Embryonic facial prominence (tissue), 1 donor: ENCODE measurements at regions not wholly inside any gene's neighbourhood (a gene's known extent, or its start where the extent isn't known, plus 50 kb on each side); places are given as distances from the start of the nearest gene placed in this dataset.
A peak's percentile ranks its signal among the peaks of the same experiment; 100 is the strongest.

ENCODE experiments used
- DNase-seq: peaks from one replicate; pipeline ENCODE4 v3.0.0-alpha.2; 2016; ENCODE audit errors: extremely low spot score

GRCh38 chr21:25422610-25423608, 184.4 kb downstream of the MRPL39 start:
- DNase-seq, result no peak

GRCh38 chr21:25421321-25422028, 185.8 kb downstream of the MRPL39 start:
- no peak for DNase-seq

GRCh38 chr21:25420831-25421230, 186.4 kb downstream of the MRPL39 start:
- no peak for DNase-seq

DNA sequence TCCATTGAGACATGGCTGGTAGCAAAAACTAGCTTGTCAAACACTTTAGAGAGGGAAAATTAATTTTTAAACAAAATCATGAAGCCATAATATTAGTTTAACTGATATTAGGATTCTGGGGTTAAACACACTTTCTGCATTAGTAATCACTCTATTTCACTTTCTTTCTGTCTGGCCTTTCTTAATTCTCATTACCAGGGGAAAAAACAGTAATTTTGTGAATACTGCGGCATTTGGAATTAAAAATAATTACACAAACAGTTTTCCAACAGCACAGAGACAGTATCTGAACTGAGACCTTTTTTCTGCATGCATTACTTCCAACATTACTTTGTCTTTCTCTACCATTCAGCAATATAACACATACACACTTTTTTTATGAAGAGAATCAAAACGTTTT, 190.6 kb downstream of the MRPL39 start:
- DNase-seq, result no peak

DNA sequence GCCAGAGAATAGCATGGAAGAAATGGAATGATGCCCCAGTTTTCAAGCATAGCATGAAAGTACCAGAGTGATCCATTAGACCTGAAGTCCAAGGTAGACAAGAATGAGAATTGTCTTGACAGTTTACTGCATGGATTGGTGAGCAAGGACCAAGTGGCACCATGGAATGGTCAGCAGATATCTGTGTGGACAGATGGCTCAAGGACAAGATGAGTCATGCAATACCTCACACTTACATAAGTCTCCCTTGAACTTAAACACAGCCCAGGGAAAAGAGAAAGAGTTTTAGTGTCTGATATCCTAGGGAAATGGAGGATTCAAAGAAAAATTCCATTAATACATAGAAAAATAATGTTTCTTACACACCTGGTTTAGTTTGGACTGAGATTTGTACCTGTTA, 195.2 kb downstream of the MRPL39 start:
- DNase-seq, result no peak

GRCh38 chr21:25409978-25410377, 197.3 kb downstream of the MRPL39 start:
- no peak for DNase-seq

GRCh38 chr21:25408666-25409065, 198.6 kb downstream of the MRPL39 start:
- DNase-seq, result no peak

- DNase-seq, result no peak
Measured at GRCh38 chr21:25406887-25407579, 200.2 kb downstream of the MRPL39 start.

DNA sequence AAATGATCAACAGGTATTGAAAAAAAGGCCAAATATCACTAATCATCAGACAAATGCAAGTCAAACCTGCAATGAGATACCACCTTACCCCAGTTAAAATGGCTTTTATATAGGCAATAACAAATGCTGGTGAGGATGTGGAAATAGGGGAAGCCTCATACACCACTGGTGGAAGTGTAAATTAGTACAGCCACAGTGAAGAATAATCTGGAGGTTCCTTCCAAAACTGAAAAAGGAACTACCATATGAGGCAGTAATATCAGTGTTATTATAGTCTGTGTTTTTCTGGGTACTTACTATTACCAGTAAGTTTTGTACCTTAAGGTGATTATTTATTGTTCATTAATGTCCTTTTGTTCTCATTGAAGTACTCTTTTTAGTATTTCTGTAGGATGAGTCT, 201.3 kb downstream of the MRPL39 start:
- DNase-seq, result no peak

GRCh38 chr21:25402134-25402961, 204.9 kb downstream of the MRPL39 start:
- DNase-seq, result no peak

- no peak for DNase-seq
Measured at GRCh38 chr21:25400427-25400826, 206.9 kb downstream of the MRPL39 start.

- DNase-seq, result no peak
Measured at GRCh38 chr21:25398630-25399029, 208.7 kb downstream of the MRPL39 start.

- no peak for DNase-seq
Measured at GRCh38 chr21:25396135-25396711, 211.1 kb downstream of the MRPL39 start.

DNA sequence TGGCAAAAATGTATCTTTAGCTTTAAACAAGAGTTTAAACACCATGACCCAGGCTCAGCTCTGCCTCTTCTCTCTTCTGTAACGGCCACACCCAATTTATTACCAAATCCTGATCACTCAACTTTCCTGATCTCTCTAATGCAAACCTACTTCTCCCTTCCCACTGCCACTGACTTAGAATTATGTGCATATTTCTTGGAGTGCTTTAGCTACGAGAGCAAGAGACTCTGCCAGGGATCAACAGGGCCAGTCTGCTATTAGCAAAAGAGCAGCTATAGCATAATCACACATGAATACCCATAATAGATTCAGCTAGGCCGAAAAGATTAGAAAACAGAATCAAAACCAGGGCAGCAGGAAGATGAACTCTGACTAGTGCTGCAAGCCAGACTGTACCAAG, 215.5 kb downstream of the MRPL39 start:
- DNase-seq, result no peak

GRCh38 chr21:25390701-25391100, 216.6 kb downstream of the MRPL39 start:
- no peak for DNase-seq

GRCh38 chr21:25387665-25388064, 219.6 kb downstream of the MRPL39 start:
- DNase-seq, result no peak

GRCh38 chr21:25385911-25386474, 221.3 kb downstream of the MRPL39 start:
- peak; percentile 66 for DNase-seq

GRCh38 chr21:25385341-25385740, 221.9 kb downstream of the MRPL39 start:
- DNase-seq, result no peak

GRCh38 chr21:25384782-25385181, 222.5 kb downstream of the MRPL39 start:
- no peak for DNase-seq

GRCh38 chr21:25383545-25383944, 223.7 kb downstream of the MRPL39 start:
- DNase-seq, result no peak
